AG20443 (cell line): ENCODE measurements at regions not wholly inside any gene's neighbourhood (a gene's known extent, or its start where the extent isn't known, plus 50 kb on each side); places are given as distances from the start of the nearest gene placed in this dataset.

Experiments used
- DNase-seq: peaks from one replicate; pipeline ENCODE4 v3.0.0; 2012; ENCODE audit warnings: low spot score, mixed read lengths

- no peak for DNase-seq
Observed at GRCh38 chr12:102596031-102596430, 115.7 kb upstream of the IGF1 start.

- no peak for DNase-seq
Observed at GRCh38 chr12:102595315-102595714, 115.0 kb upstream of the IGF1 start.

GRCh38 chr12:102593134-102593533, 112.8 kb upstream of the IGF1 start:
- DNase-seq = no peak

GRCh38 chr12:102592134-102592533, 111.8 kb upstream of the IGF1 start:
- DNase-seq = no peak

- no peak for DNase-seq
Observed at GRCh38 chr12:102573237-102573636, 92.9 kb upstream of the IGF1 start.

GRCh38 chr12:102571889-102572288, 91.5 kb upstream of the IGF1 start:
- DNase-seq = no peak

GRCh38 chr12:102570256-102570655, 89.9 kb upstream of the IGF1 start:
- no peak for DNase-seq

- no peak for DNase-seq
Observed at GRCh38 chr12:102569803-102570202, 89.4 kb upstream of the IGF1 start.

GRCh38 chr12:102568276-102568675, 87.9 kb upstream of the IGF1 start:
- DNase-seq = no peak

- peak; percentile 67 for DNase-seq
Observed at GRCh38 chr12:102567031-102567985, 86.9 kb upstream of the IGF1 start.

- DNase-seq = no peak
Observed at GRCh38 chr12:102565555-102565954, 85.2 kb upstream of the IGF1 start.

- no peak for DNase-seq
Observed at GRCh38 chr12:102564026-102564425, 83.7 kb upstream of the IGF1 start.

GRCh38 chr12:102562836-102563425, 82.6 kb upstream of the IGF1 start:
- no peak for DNase-seq

GRCh38 chr12:102551186-102551585, 70.8 kb upstream of the IGF1 start:
- no peak for DNase-seq

GRCh38 chr12:102549691-102550090, 69.3 kb upstream of the IGF1 start:
- DNase-seq = no peak

GRCh38 chr12:102548543-102548942, 68.2 kb upstream of the IGF1 start:
- no peak for DNase-seq

- DNase-seq = peak; percentile 14
Observed at GRCh38 chr12:102543494-102544485, 63.4 kb upstream of the IGF1 start.

GRCh38 chr12:102542816-102543440, 62.6 kb upstream of the IGF1 start:
- no peak for DNase-seq

GRCh38 chr12:102540815-102541385, 60.5 kb upstream of the IGF1 start:
- DNase-seq = no peak

- DNase-seq = peak; percentile 74
Observed at GRCh38 chr12:102539651-102540553, 59.5 kb upstream of the IGF1 start.
